Activated T-helper 1 cell treated with anti-CD3 and anti-CD28 coated beads, Interleukin-12 subunit alpha, Interleukin-12 subunit beta, Interleukin-2, Interleukin-4 antibody, amounts not matched to agents 30 ng/mL and 10 ng/mL and 1 ng/mL, durations not matched to agents 14 hours and 24 hours and 36 hours (primary cell): ENCODE measurements at regions not wholly inside any gene's neighbourhood (a gene's known extent, or its start where the extent isn't known, plus 50 kb on each side); places are given as distances from the start of the nearest gene placed in this dataset.

ENCODE experiments used
- DNase-seq: peaks from one replicate; pipeline ENCODE4 v3.0.0; 2021; ENCODE audit warnings: low spot score
- H3K27ac Mint-ChIP-seq: one replicate; pipeline ENCODE4 v1.8.0; 2021; ENCODE audit warnings: mild to moderate bottlenecking, mixed read lengths
- H3K27me3 Mint-ChIP-seq: one replicate; pipeline ENCODE4 v1.8.0; 2022; ENCODE audit warnings: mild to moderate bottlenecking, moderate library complexity, mixed read lengths; ENCODE audit not compliant: insufficient read depth
- H3K36me3 Mint-ChIP-seq: one replicate; pipeline ENCODE4 v1.8.0; 2021; ENCODE audit warnings: low read depth, mixed read lengths
- H3K4me1 Mint-ChIP-seq: one replicate; pipeline ENCODE4 v1.8.0; 2021; ENCODE audit warnings: low read depth, mixed read lengths
- H3K4me3 Mint-ChIP-seq: one replicate; pipeline ENCODE4 v1.8.0; 2021; ENCODE audit warnings: mild to moderate bottlenecking, moderate library complexity, mixed read lengths
- H3K9me3 Mint-ChIP-seq: one replicate; pipeline ENCODE4 v1.8.0; 2021; ENCODE audit warnings: mixed read lengths
- intact Hi-C: fragments of 100-400 bp; cut with micrococcal nuclease; formaldehyde crosslinking; loops from one replicate; pipeline ENCODE4 v1.15.1; 2024

DNA sequence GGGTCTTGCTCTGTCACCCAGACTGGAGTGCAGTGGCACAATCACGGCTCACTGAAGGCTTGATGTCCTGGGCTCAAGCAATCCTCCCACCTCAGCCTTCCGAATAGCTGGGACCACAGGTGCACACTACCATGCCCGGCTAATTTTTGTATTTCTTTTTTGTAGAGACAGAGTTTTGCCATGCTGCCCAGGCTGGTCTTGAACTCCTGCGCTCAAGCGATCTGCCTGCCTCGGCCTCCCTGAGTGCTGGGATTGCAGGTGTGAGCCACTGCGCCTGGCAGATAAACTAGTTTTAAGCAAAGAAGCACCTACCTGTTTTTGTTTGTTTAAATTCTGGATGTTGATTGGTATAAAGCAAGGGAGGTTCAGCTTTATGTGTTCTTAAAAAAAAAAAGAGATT, 170.6 kb upstream of the GOLIM4 start:
- Mint-ChIP-seq H3K9me3 (no peaks in the 10 kb centered on the region), H3K27me3 (no peaks in the 10 kb centered on the region), H3K4me1 (no peaks in the 10 kb centered on the region), H3K36me3 (no peaks in the 10 kb centered on the region), H3K27ac (no peak overlapping the region), H3K4me3 (no peak overlapping the region)
- intact Hi-C loops: no loop called here
- no peak for DNase-seq

- no peak for DNase-seq
- H3K27ac Mint-ChIP-seq: no peak overlapping the region
- intact Hi-C loops: no loop called here
- H3K4me3 Mint-ChIP-seq: no peak overlapping the region
- H3K4me1 Mint-ChIP-seq: no peaks in the 10 kb centered on the region
- peaks cover 1% of the 10 kb centered on the region for H3K27me3 Mint-ChIP-seq
- no peaks in the 10 kb centered on the region for H3K9me3 Mint-ChIP-seq
- no peaks in the 10 kb centered on the region for H3K36me3 Mint-ChIP-seq
Observed at GRCh38 chr3:168262887-168263286, 167.2 kb upstream of the GOLIM4 start.

GRCh38 chr3:168260859-168261258, 165.1 kb upstream of the GOLIM4 start:
- Mint-ChIP-seq H3K9me3 (no peaks in the 10 kb centered on the region), H3K27me3 (peaks cover 2% of the 10 kb centered on the region), H3K27ac (no peak overlapping the region), H3K36me3 (no peaks in the 10 kb centered on the region), H3K4me3 (no peak overlapping the region), H3K4me1 (no peaks in the 10 kb centered on the region)
- intact Hi-C loops: no loop called here
- no peak for DNase-seq

- no peak for DNase-seq
- intact Hi-C loops: no loop called here
- Mint-ChIP-seq H3K9me3 (no peaks in the 10 kb centered on the region), H3K4me3 (no peak overlapping the region), H3K27me3 (peaks cover 44% of the 10 kb centered on the region), H3K27ac (no peak overlapping the region), H3K36me3 (no peaks in the 10 kb centered on the region), H3K4me1 (peaks cover 15% of the 10 kb centered on the region)
Observed at GRCh38 chr3:168251371-168251770, 155.6 kb upstream of the GOLIM4 start.

- Mint-ChIP-seq H3K9me3 (no peaks in the 10 kb centered on the region), H3K36me3 (no peaks in the 10 kb centered on the region), H3K4me3 (peak overlapping the region; percentile 76), H3K27me3 (peaks cover 44% of the 10 kb centered on the region), H3K4me1 (peaks cover 15% of the 10 kb centered on the region), H3K27ac (no peak overlapping the region)
- DNase-seq: no peak
- intact Hi-C loops: no loop called here
Observed at GRCh38 chr3:168250415-168250861, 154.7 kb upstream of the GOLIM4 start.

DNA sequence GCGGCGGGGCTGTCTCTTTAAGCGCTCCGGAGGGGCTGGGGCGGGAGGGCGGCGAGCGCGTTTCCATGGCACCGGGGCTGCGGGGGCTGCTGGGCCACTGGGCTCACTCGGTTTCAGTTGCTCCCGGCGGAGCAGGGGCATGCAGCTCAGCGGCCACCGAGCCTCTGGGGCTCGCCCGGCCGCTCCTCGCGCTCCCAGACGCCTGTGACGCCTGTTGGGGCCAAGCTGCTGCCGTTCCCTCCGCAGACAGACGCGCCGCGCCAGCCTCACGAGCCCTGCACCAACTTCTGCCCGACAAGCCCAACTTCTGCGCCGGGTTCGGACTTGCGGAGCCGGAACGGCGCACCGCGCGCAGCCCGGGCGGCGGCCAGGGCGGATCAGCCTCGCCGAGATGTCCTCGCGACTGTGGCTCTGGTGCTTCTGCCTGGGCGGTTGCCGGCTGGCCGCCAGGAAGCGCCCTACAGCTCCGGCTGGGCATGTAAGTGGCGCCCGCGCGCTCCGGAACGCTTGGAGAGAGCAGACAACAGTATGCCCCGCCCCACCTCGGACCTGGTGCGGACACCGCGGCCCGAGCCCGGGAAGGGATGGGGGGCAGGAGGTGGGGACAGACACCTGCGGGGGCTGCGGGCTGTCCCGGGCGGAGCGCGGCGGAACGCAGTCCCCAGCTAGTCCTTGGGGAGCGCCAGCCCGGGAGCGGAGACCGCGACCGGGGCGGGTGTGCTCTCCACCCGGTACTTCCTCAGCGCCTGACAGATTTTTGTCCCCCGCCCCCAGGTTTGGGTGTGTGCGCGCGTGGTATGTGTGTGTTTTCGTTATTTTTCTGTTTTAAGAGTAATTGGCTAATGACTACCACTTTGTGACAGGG, 154.1 kb upstream of the GOLIM4 start:
- H3K4me1 Mint-ChIP-seq: peaks cover 15% of the 10 kb centered on the region
- no peaks in the 10 kb centered on the region for H3K9me3 Mint-ChIP-seq
- intact Hi-C loops: no loop called here
- peaks cover 45% of the 10 kb centered on the region for H3K27me3 Mint-ChIP-seq
- DNase-seq: peak; percentile 2
- H3K36me3 Mint-ChIP-seq: no peaks in the 10 kb centered on the region
- peak overlapping the region; percentile 76 for H3K4me3 Mint-ChIP-seq
- H3K27ac Mint-ChIP-seq: no peak overlapping the region

DNA sequence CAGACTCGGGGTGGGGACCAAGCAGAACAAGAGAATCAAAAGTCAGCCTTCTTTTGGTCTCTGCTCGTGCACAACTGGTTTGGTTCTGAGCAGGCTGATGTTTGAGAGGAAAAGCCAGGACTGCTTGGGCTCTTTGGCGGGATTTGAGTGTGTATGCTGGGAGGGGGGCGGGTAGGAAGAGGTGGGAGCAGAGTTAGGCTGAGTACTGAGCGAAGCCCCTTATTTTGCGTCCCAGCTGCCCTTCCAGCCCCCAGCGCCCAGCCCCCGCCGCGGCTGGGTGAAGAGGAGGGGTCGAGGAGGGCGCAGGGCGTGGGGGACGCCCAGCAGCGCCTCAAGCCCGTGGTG, 153.5 kb upstream of the GOLIM4 start:
- Mint-ChIP-seq H3K4me1 (peaks cover 15% of the 10 kb centered on the region), H3K4me3 (peak overlapping the region; percentile 73), H3K27me3 (peaks cover 47% of the 10 kb centered on the region), H3K36me3 (no peaks in the 10 kb centered on the region), H3K27ac (no peak overlapping the region), H3K9me3 (no peaks in the 10 kb centered on the region)
- intact Hi-C loops: no loop called here
- DNase-seq: no peak

DNA sequence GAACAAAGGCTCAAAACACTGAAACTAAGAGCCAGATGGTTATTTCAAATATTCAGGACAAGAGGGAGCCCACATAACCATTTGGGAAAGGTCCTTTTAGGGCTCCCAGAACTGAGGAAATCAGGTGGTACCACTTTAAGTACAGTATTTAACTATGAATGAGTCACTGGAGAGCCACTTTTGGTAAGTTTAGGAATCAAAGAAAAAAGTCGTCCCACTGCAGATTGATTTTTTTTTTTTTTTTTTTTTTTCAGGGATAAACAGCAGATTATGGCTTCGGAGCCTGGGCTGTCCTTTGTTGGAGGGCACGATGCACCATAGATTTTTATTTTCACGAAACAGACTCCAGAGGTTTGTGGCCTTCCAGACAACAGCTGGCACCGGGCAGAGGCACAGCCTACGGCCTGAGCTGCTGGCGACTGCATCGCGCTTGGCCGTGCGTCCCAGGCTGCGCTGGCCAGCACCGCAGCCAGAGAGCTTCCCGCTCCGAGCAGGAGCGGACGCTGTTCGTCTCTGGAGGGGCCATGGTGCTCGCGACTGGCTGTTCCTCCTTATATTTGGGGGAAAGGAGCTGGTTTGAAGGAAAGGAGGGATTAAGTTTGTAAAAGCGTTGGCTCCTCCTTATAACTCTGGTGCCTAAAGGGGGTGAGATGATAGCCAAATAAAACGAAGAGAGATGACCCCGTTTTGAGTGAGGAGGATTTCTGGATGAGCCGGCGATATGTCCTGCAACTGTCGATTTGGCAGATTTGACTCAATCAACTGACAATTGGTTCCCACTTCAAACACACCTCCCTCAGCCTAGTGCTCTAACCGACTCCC, 152.9 kb upstream of the GOLIM4 start:
- H3K4me3 Mint-ChIP-seq: peak overlapping the region; percentile 73
- H3K27me3 Mint-ChIP-seq: peaks cover 47% of the 10 kb centered on the region
- no peaks in the 10 kb centered on the region for H3K9me3 Mint-ChIP-seq
- H3K27ac Mint-ChIP-seq: no peak overlapping the region
- intact Hi-C loops: no loop called here
- no peaks in the 10 kb centered on the region for H3K36me3 Mint-ChIP-seq
- H3K4me1 Mint-ChIP-seq: peaks cover 15% of the 10 kb centered on the region
- DNase-seq: no peak

GRCh38 chr3:168241156-168241555, 145.4 kb upstream of the GOLIM4 start:
- Mint-ChIP-seq H3K9me3 (no peaks in the 10 kb centered on the region), H3K36me3 (no peaks in the 10 kb centered on the region), H3K4me1 (no peaks in the 10 kb centered on the region), H3K27me3 (peaks cover 11% of the 10 kb centered on the region), H3K27ac (no peak overlapping the region), H3K4me3 (no peak overlapping the region)
- intact Hi-C loops: no loop called here
- DNase-seq: no peak

GRCh38 chr3:168239287-168239686, 143.6 kb upstream of the GOLIM4 start:
- no peaks in the 10 kb centered on the region for H3K4me1 Mint-ChIP-seq
- no peaks in the 10 kb centered on the region for H3K36me3 Mint-ChIP-seq
- no peak overlapping the region for H3K4me3 Mint-ChIP-seq
- H3K27ac Mint-ChIP-seq: no peak overlapping the region
- intact Hi-C loops: no loop called here
- no peak for DNase-seq
- peaks cover 11% of the 10 kb centered on the region for H3K27me3 Mint-ChIP-seq
- H3K9me3 Mint-ChIP-seq: no peaks in the 10 kb centered on the region

DNA sequence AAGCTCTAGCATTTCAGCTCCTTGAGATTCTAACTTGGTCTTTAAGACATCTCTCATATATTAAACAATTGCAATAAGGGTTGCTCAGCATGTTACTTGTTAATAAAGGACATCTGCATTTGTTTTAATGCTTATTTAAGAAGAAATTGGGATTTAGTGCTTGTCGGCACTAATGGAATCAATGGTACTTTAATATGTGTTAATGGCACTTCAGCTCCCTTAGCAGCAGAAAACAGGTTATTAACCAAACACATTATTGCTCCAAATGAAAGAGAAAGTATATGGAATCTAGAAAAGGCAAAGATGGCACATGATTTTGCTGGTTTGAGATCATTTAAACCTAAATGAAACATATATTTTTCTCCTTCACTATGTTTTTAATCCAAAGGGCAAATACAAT, 137.3 kb upstream of the GOLIM4 start:
- peaks cover 11% of the 10 kb centered on the region for H3K27me3 Mint-ChIP-seq
- DNase-seq: no peak
- no peaks in the 10 kb centered on the region for H3K36me3 Mint-ChIP-seq
- H3K4me1 Mint-ChIP-seq: no peaks in the 10 kb centered on the region
- H3K4me3 Mint-ChIP-seq: no peak overlapping the region
- H3K27ac Mint-ChIP-seq: no peak overlapping the region
- intact Hi-C loops: no loop called here
- no peaks in the 10 kb centered on the region for H3K9me3 Mint-ChIP-seq

DNA sequence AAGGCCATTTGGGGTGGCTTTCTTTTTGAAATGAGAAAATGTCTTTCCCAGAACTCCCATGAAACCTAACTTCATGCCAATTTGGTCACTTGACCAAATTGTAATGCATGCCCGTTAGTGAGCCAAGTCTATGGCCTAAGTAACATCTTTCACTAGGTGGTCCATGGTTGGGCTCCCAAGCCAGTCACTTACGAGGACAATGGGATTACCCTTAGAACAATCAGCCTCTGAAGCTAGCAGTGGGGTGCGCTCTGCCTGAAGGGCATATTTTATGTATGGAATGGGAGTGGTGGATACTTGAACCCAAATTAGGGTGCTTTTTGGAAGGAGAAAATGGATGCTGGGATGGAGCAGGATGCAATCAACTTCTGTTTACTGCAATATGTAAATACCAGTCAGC, 127.4 kb upstream of the GOLIM4 start:
- intact Hi-C loops: no loop called here
- Mint-ChIP-seq H3K27me3 (peaks cover 3% of the 10 kb centered on the region), H3K27ac (no peak overlapping the region), H3K4me1 (no peaks in the 10 kb centered on the region), H3K4me3 (no peak overlapping the region), H3K36me3 (no peaks in the 10 kb centered on the region), H3K9me3 (no peaks in the 10 kb centered on the region)
- DNase-seq: no peak

- H3K4me1 Mint-ChIP-seq: no peaks in the 10 kb centered on the region
- no peak overlapping the region for H3K27ac Mint-ChIP-seq
- no peaks in the 10 kb centered on the region for H3K9me3 Mint-ChIP-seq
- no peak for DNase-seq
- H3K4me3 Mint-ChIP-seq: no peak overlapping the region
- H3K27me3 Mint-ChIP-seq: peaks cover 5% of the 10 kb centered on the region
- no peaks in the 10 kb centered on the region for H3K36me3 Mint-ChIP-seq
- intact Hi-C loops: no loop called here
Observed at GRCh38 chr3:168220556-168220955, 124.8 kb upstream of the GOLIM4 start.
